ENCODE measurements at regions not wholly inside any gene's neighbourhood (a gene's known extent, or its start where the extent isn't known, plus 50 kb on each side); places are given as distances from the start of the nearest gene placed in this dataset.

DNA sequence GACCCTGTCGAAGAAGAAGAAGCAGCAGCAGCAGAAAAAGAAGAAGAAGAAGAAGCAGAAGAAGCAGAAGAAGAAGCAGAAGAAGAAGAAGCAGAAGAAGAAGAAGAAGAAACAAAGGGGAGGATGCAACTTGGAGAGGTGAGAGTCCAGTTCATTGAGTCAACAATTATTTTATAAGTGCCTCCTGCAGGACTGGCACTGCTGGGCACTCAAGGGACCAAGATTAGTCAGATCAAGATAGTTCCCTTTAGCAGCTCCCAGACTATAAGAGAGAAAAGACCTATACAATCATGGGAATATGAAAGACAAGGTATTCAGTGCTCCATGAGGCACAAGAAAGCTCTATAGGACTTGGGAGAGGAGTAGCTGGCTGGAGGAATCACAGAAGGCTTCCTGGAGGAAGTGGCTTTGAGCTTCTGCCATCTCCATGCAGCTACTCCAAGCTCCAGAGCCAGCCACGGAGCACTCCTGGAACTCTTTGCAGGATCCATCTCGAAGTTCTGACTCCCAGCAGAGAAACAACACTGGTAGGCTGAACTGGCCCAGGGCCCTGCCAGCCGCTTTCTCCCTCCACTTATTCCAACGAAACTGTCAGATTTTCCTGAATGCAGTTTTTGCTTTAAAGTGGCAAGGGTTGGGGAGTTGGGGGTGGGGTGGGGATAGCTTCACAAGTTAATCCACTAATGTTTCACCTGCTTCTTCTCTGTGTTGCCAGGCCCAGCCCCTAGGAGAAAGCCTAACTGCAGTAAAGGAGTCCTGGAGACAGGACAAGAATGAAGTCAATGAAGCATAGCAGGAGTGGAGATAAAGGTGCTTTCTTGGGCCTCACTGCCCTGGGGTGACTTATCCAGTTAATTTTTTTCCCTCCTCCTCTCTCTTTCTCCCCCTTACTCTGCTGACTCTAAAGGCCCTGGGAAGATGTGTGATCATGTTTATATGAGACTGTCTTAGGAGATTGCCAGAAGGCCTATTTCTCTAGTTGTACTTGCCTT is 140.1 kb upstream of the PARP11 start:
- no peaks in the 10 kb centered on the region for H3K9me3 ChIP-seq (ENCODE audit: control insufficient read depth, low read length)
- H3K4me3 ChIP-seq (ENCODE audit: low read length) = no peak overlapping the region
- no peak overlapping the region for H3K9ac ChIP-seq (ENCODE audit: extremely low read depth, low read length, poor library complexity, severe bottlenecking)
- H3K36me3 ChIP-seq (ENCODE audit: control insufficient read depth, insufficient read depth, low read length) = no peaks in the 10 kb centered on the region
- TF ChIP-seq, protein P1, sequence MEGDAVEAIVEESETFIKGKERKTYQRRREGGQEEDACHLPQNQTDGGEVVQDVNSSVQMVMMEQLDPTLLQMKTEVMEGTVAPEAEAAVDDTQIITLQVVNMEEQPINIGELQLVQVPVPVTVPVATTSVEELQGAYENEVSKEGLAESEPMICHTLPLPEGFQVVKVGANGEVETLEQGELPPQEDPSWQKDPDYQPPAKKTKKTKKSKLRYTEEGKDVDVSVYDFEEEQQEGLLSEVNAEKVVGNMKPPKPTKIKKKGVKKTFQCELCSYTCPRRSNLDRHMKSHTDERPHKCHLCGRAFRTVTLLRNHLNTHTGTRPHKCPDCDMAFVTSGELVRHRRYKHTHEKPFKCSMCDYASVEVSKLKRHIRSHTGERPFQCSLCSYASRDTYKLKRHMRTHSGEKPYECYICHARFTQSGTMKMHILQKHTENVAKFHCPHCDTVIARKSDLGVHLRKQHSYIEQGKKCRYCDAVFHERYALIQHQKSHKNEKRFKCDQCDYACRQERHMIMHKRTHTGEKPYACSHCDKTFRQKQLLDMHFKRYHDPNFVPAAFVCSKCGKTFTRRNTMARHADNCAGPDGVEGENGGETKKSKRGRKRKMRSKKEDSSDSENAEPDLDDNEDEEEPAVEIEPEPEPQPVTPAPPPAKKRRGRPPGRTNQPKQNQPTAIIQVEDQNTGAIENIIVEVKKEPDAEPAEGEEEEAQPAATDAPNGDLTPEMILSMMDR (conservative IDR thresholded peaks at IDR 0.05) = peak; percentile 33
- H3K36me3 Mint-ChIP-seq (ENCODE audit: low read depth) = peaks cover 18% of the 10 kb centered on the region
- peaks cover 20% of the 10 kb centered on the region for H3K4me1 ChIP-seq (ENCODE audit: control insufficient read depth, insufficient read depth, low read length)
- H3K27ac ChIP-seq (ENCODE audit: low read depth, low read length) = no peak overlapping the region
- whole genome bisulfite sequencing, 2 experiments (ENCODE audit: insufficient coverage in 1 of 2, insufficient read length in 1 of 2) = 76 to 88% methylated on average over 1 to 5 of the region's 5 CpGs
- no peak overlapping the region for H3K4me3 Mint-ChIP-seq
- peak overlapping the region; percentile 72 for H3K27ac Mint-ChIP-seq
- H3K27me3 ChIP-seq (ENCODE audit: control insufficient read depth, insufficient read depth, low read length, poor library complexity, severe bottlenecking) = no peaks in the 10 kb centered on the region
- H3K27me3 Mint-ChIP-seq (ENCODE audit: insufficient read depth) = peaks cover 2% of the 10 kb centered on the region
- DNase-seq = peak; percentile 64
- peaks cover 65% of the 10 kb centered on the region for H3K4me1 Mint-ChIP-seq
- no peaks in the 10 kb centered on the region for H3K9me3 Mint-ChIP-seq

DNA sequence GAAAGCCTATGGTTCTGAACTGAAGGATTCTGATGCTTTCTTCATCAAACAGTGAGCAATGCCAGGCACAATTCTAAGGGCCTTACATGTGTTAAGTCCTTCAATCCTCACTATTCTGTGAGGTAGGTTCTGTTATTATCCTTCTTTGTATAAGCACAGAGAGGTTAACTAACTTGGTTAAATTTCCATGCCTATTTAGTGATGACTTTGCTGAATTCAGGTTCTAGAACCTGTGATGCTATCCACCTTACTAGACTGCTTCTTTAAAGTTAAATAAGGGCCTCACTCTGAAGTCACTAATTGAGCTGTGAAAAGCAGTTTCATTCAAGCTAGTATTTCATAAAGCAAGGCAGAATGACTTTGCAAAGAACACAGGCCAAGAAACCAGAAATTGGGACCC is 138.9 kb upstream of the PARP11 start:
- Histone ChIP-seq H3K4me3 (ENCODE audit: low read length) (no peak overlapping the region), H3K9ac (ENCODE audit: extremely low read depth, low read length, poor library complexity, severe bottlenecking) (no peak overlapping the region), H3K9me3 (ENCODE audit: control insufficient read depth, low read length) (no peaks in the 10 kb centered on the region), H3K4me1 (ENCODE audit: control insufficient read depth, insufficient read depth, low read length) (peaks cover 20% of the 10 kb centered on the region), H3K36me3 (ENCODE audit: control insufficient read depth, insufficient read depth, low read length) (no peaks in the 10 kb centered on the region), H3K27ac (ENCODE audit: low read depth, low read length) (no peak overlapping the region), H3K27me3 (ENCODE audit: control insufficient read depth, insufficient read depth, low read length, poor library complexity, severe bottlenecking) (no peaks in the 10 kb centered on the region)
- H3K4me1 Mint-ChIP-seq = peaks cover 57% of the 10 kb centered on the region
- no peaks in the 10 kb centered on the region for H3K9me3 Mint-ChIP-seq
- peaks cover 14% of the 10 kb centered on the region for H3K36me3 Mint-ChIP-seq (ENCODE audit: low read depth)
- no peak overlapping the region for H3K4me3 Mint-ChIP-seq
- peaks cover under 1% of the 10 kb centered on the region for H3K27me3 Mint-ChIP-seq (ENCODE audit: insufficient read depth)
- no peak overlapping the region for H3K27ac Mint-ChIP-seq
- TF ChIP-seq, protein P1 (conservative IDR thresholded peaks at IDR 0.05) = no peak
- no peak for DNase-seq

DNA sequence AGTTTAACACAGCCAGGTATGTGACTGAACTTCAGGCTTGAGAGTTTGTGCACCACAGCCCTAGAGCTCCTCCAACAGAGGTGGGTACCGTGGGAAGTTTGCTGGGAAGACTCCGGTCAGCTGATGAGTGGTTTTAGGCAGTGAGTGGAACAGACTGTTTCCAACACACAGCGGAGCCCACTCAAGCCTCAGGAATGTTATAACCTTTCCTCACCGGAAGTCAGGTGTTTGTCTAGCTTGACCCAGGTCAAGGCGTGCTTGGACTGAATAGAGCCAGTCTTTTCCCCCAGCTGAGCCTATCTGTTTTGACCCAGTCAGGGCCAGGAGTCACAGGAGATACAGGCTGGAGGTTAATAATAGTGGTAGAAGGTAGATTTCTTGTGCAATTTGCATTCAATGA is 138.4 kb upstream of the PARP11 start:
- H3K27ac Mint-ChIP-seq = peak overlapping the region; percentile 36

More for the DNA sequence above, 138.4 kb upstream of the PARP11 start:
- no peaks in the 10 kb centered on the region for H3K27me3 ChIP-seq (ENCODE audit: control insufficient read depth, insufficient read depth, low read length, poor library complexity, severe bottlenecking)
- no peak overlapping the region for H3K4me3 ChIP-seq (ENCODE audit: low read length)
- Mint-ChIP-seq H3K4me1 (peaks cover 55% of the 10 kb centered on the region), H3K27me3 (ENCODE audit: insufficient read depth) (no peaks in the 10 kb centered on the region), H3K36me3 (ENCODE audit: low read depth) (peaks cover 15% of the 10 kb centered on the region), H3K9me3 (no peaks in the 10 kb centered on the region), H3K4me3 (no peak overlapping the region)
- DNase-seq = no peak
- peaks cover 20% of the 10 kb centered on the region for H3K4me1 ChIP-seq (ENCODE audit: control insufficient read depth, insufficient read depth, low read length)
- no peak overlapping the region for H3K27ac ChIP-seq (ENCODE audit: low read depth, low read length)
- no peaks in the 10 kb centered on the region for H3K36me3 ChIP-seq (ENCODE audit: control insufficient read depth, insufficient read depth, low read length)
- 98 to 100% methylated on average over 3 to 5 of the region's 5 CpGs for WGBS, 2 experiments (ENCODE audit: insufficient coverage in 1 of 2, insufficient read length in 1 of 2)
- no peak overlapping the region for H3K9ac ChIP-seq (ENCODE audit: extremely low read depth, low read length, poor library complexity, severe bottlenecking)
- no peaks in the 10 kb centered on the region for H3K9me3 ChIP-seq (ENCODE audit: control insufficient read depth, low read length)
- TF ChIP-seq, protein P1 (conservative IDR thresholded peaks at IDR 0.05) = no peak

All from endodermal cell (in vitro differentiated cells).